Gastrocnemius medialis (tissue), 4 donors: ENCODE measurements at regions not wholly inside any gene's neighbourhood (a gene's known extent, or its start where the extent isn't known, plus 50 kb on each side); places are given as distances from the start of the nearest gene placed in this dataset.

Experiments
- CTCF ChIP-seq, 5 experiments: fragments of 450-650 bp in 3 of 5; fragments of 200-600 bp in 2 of 5; sonication (generic) in 2 of 5; IDR thresholded peaks in 4 of 5; conservative IDR thresholded peaks in 1 of 5; 1 replicate in 4 of 5; 2 replicates in 1 of 5; pipeline ENCODE4 v1.5.1; 2016 to 2019; ENCODE audit warnings: antibody characterized with exemption in 5 of 5, mild to moderate bottlenecking in 3 of 5, moderate library complexity in 3 of 5
- POLR2A ChIP-seq, 2 donors: fragments of 450-650 bp; IDR thresholded peaks; one replicate each; pipeline ENCODE4 v1.6.1; 2017; ENCODE audit warnings: antibody characterized with exemption in 2 of 2, mild to moderate bottlenecking in 2 of 2, moderate library complexity in 2 of 2

- TF ChIP-seq POLR2A (IDR thresholded peaks at IDR 0.05) (no peak), CTCF (IDR thresholded peaks at IDR 0.05 in 4 of 5, conservative IDR thresholded peaks at IDR 0.05 in 1 of 5) (no peak)
Observed at GRCh38 chr17:72512649-72513556, 392.1 kb downstream of the SOX9 start.
